Calu3 (cell line): ENCODE measurements at regions not wholly inside any gene's neighbourhood (a gene's known extent, or its start where the extent isn't known, plus 50 kb on each side); places are given as distances from the start of the nearest gene placed in this dataset.

Experiments
- BruUV-seq: library from RNA; stranded (reverse); fragments of 400-500 nt; replicated peaks from 2 replicates; lab custom pipeline; 2021; lab: Mats Ljungman, UMichigan
- CTCF ChIA-PET: fragments of 300-600 bp; sonication (Branson Sonifier 250); formaldehyde crosslinking; loops from one replicate; lab custom pipeline; 2022; ENCODE audit warnings: antibody characterized with exemption; lab: Charles Lee
- DNase-seq: peaks from one replicate; pipeline ENCODE4 v3.0.0; 2022
- H3K27ac Mint-ChIP-seq: one replicate; pipeline ENCODE4 v1.8.0; 2022; ENCODE audit warnings: mixed read lengths; ENCODE audit not compliant: unreplicated experiment
- H3K27me3 Mint-ChIP-seq: one replicate; pipeline ENCODE4 v1.8.0; 2022; ENCODE audit warnings: mixed read lengths; ENCODE audit not compliant: unreplicated experiment
- H3K36me3 Mint-ChIP-seq: one replicate; pipeline ENCODE4 v1.8.0; 2022; ENCODE audit warnings: mild to moderate bottlenecking, moderate library complexity, mixed read lengths; ENCODE audit not compliant: insufficient read depth, unreplicated experiment
- H3K4me1 Mint-ChIP-seq: one replicate; pipeline ENCODE4 v1.8.0; 2022; ENCODE audit warnings: mild to moderate bottlenecking, low read depth, mixed read lengths; ENCODE audit not compliant: unreplicated experiment
- H3K4me3 Mint-ChIP-seq: one replicate; pipeline ENCODE4 v1.8.0; 2022; ENCODE audit warnings: mild to moderate bottlenecking, low read depth, moderate library complexity, mixed read lengths; ENCODE audit not compliant: unreplicated experiment
- H3K9me3 Mint-ChIP-seq: one replicate; pipeline ENCODE4 v1.8.0; 2022; ENCODE audit warnings: low read depth, mixed read lengths; ENCODE audit not compliant: unreplicated experiment
- CTCF ChIP-seq: fragments of 200-600 bp; IDR thresholded peaks from one replicate; pipeline ENCODE4 v1.8.0; 2022; ENCODE audit warnings: antibody characterized with exemption; ENCODE audit not compliant: unreplicated experiment
- intact Hi-C: fragments of 100-400 bp; cut with micrococcal nuclease; formaldehyde crosslinking; loops from one replicate; pipeline ENCODE4 v1.10.0; 2022; ENCODE audit not compliant: unreplicated experiment

- H3K4me3 Mint-ChIP-seq: no peak overlapping the region
- no TSS peak for BruUV-seq
- CTCF ChIA-PET: no interaction called here
- H3K27me3 Mint-ChIP-seq: no peaks in the 10 kb centered on the region
- TF ChIP-seq CTCF: no peak
- peaks cover 5% of the 10 kb centered on the region for H3K36me3 Mint-ChIP-seq
- no peak for DNase-seq
- H3K27ac Mint-ChIP-seq: no peak overlapping the region
- intact Hi-C loops: no loop called here
- no peaks in the 10 kb centered on the region for H3K4me1 Mint-ChIP-seq
- H3K9me3 Mint-ChIP-seq: peaks cover 11% of the 10 kb centered on the region
These were observed 1315.8 kb downstream of the BRD1 start for GRCh38 chr22:48511781-48512327.

- H3K4me3 Mint-ChIP-seq: no peak overlapping the region
- H3K27ac Mint-ChIP-seq: no peak overlapping the region
- intact Hi-C loops: no loop called here
- peaks cover 5% of the 10 kb centered on the region for H3K36me3 Mint-ChIP-seq
- BruUV-seq: no TSS peak
- no peak for TF ChIP-seq CTCF
- H3K4me1 Mint-ChIP-seq: no peaks in the 10 kb centered on the region
- CTCF ChIA-PET: no interaction called here
- no peaks in the 10 kb centered on the region for H3K27me3 Mint-ChIP-seq
- no peak for DNase-seq
- H3K9me3 Mint-ChIP-seq: peaks cover 12% of the 10 kb centered on the region
These were observed 1316.5 kb downstream of the BRD1 start for GRCh38 chr22:48511211-48511610.

DNA sequence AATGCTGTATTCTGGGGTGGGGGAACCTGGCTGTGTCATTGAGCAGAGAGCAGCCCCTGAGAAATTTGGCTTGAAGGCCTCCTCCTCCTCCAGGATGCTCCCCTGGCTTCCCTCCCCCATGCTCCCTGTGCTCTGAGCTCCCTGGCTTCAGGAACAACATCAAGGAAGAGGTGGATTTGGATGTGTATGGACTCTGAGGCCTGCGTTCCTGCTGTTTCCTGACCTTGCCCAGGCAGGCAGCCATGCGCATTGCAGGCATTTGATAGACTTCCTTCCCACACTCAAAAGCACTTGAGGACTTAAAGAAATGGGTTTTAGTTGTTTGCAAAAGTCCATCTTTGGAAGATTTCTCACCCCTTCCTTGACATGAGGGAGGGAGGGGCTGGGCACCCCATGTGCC lies 1317.1 kb downstream of the BRD1 start:
- H3K36me3 Mint-ChIP-seq: peaks cover 5% of the 10 kb centered on the region
- CTCF ChIA-PET: no interaction called here
- no peak for DNase-seq
- H3K4me3 Mint-ChIP-seq: no peak overlapping the region
- no TSS peak for BruUV-seq
- H3K27me3 Mint-ChIP-seq: no peaks in the 10 kb centered on the region
- H3K9me3 Mint-ChIP-seq: peaks cover 12% of the 10 kb centered on the region
- intact Hi-C loops: no loop called here
- H3K4me1 Mint-ChIP-seq: no peaks in the 10 kb centered on the region
- no peak overlapping the region for H3K27ac Mint-ChIP-seq
- TF ChIP-seq CTCF: no peak

DNA sequence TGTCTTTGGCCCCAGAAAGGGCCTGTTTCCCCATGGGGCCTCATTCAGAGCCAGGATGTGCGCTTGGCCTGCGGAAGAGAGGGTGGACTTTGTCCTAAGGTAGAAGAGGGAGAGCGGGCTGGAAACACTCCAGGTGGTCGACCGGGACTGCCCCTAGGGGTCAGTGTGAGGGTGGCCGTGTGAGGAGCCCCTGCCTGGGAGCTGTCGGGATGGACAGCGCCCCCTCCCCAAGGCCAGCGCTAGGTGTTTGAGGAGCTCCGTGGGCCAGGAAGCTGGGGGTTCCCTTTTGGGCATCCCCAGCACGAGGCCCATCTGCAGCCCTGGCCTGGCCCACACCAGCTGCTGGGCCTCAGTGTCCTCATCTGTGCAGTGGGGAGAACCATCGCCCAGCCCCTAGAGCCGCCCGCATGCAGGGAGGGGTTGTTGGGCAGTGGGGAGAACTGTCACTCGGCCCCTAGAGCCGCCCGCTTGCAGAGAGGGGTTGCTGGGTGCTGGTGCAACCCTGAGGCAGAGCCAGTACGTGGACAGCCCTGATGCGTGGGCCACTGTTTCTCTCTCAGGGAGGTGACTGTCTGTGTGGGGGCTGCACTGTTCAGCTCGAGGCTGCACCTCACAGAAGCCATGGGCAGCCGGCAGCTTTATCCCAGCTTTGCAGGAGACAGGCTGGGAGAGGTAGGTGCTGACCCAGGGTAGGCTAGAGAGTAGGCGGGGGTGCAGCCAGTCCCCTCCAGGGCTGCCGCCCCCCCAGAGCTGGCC lies 1319.9 kb downstream of the BRD1 start:
- no peak overlapping the region for H3K4me3 Mint-ChIP-seq
- no peak for DNase-seq
- BruUV-seq: no TSS peak
- H3K27ac Mint-ChIP-seq: no peak overlapping the region
- no peaks in the 10 kb centered on the region for H3K36me3 Mint-ChIP-seq
- intact Hi-C loops: no loop called here
- H3K27me3 Mint-ChIP-seq: no peaks in the 10 kb centered on the region
- no peak for TF ChIP-seq CTCF
- H3K4me1 Mint-ChIP-seq: no peaks in the 10 kb centered on the region
- CTCF ChIA-PET: no interaction called here
- H3K9me3 Mint-ChIP-seq: peaks cover 10% of the 10 kb centered on the region
